Smooth muscle cell (in vitro differentiated cells): ENCODE measurements at regions not wholly inside any gene's neighbourhood (a gene's known extent, or its start where the extent isn't known, plus 50 kb on each side); places are given as distances from the start of the nearest gene placed in this dataset.

ENCODE experiments used
- DNase-seq: peaks from one replicate; lab custom pipeline; 2025; ENCODE audit not compliant: unreplicated experiment; lab: John Stamatoyannopoulos, UW
- H2AFZ ChIP-seq: fragments of 200-600 bp; sonication (generic); 2 replicates; pipeline ENCODE4 v1.6.0; 2016; ENCODE audit warnings: antibody characterized with exemption, low read depth, mild to moderate bottlenecking
- H3F3A ChIP-seq: fragments of 200-600 bp; sonication (generic); 2 replicates; pipeline ENCODE4 v1.6.0; 2017; ENCODE audit warnings: antibody characterized with exemption, low read depth
- H3K27ac ChIP-seq: fragments of 200-600 bp; sonication (generic); 2 replicates; pipeline ENCODE4 v1.5.1; 2016; ENCODE audit warnings: low read depth, mild to moderate bottlenecking
- H3K27me3 ChIP-seq: fragments of 200-600 bp; sonication (generic); 2 replicates; pipeline ENCODE4 v1.6.1; 2016; ENCODE audit warnings: low read depth, mild to moderate bottlenecking
- H3K36me3 ChIP-seq: fragments of 200-600 bp; sonication (generic); 2 replicates; pipeline ENCODE4 v1.5.1; 2016; ENCODE audit warnings: low read depth
- H3K4me1 ChIP-seq: fragments of 200-600 bp; sonication (generic); 2 replicates; pipeline ENCODE4 v1.5.1; 2016; ENCODE audit warnings: low read depth
- H3K4me2 ChIP-seq: fragments of 200-600 bp; sonication (generic); 2 replicates; pipeline ENCODE4 v1.6.0; 2016; ENCODE audit warnings: mild to moderate bottlenecking
- H3K4me3 ChIP-seq: fragments of 200-600 bp; sonication (generic); 2 replicates; pipeline ENCODE4 v1.5.1; 2016; ENCODE audit warnings: mild to moderate bottlenecking
- H3K79me2 ChIP-seq: fragments of 200-600 bp; sonication (generic); 2 replicates; pipeline ENCODE4 v1.6.0; 2016; ENCODE audit warnings: low read depth, mild to moderate bottlenecking
- H3K9ac ChIP-seq: fragments of 200-600 bp; sonication (generic); 2 replicates; pipeline ENCODE4 v1.6.0; 2016; ENCODE audit warnings: low read depth
- H3K9me3 ChIP-seq: fragments of 200-600 bp; sonication (generic); replicated peaks from 2 replicates; pipeline ENCODE4 v1.5.1; 2016; ENCODE audit warnings: low read depth
- H4K20me1 ChIP-seq: fragments of 200-600 bp; sonication (generic); 2 replicates; pipeline ENCODE4 v1.6.0; 2016; ENCODE audit warnings: low read depth
- CTCF ChIP-seq: fragments of 200-600 bp; sonication (generic); IDR thresholded peaks from 2 replicates; pipeline ENCODE4 v1.5.1; 2017; ENCODE audit warnings: borderline replicate concordance, mild to moderate bottlenecking, antibody characterized with exemption; ENCODE audit not compliant: insufficient read depth, poor library complexity, severe bottlenecking
- whole genome bisulfite sequencing: methylation state at CpG from one replicate; pipeline ENCODE4 v1.1.7; 2016; ENCODE audit warnings: low lambda C conversion rate; 5-methylcytosine and 5-hydroxymethylcytosine counted together

DNA sequence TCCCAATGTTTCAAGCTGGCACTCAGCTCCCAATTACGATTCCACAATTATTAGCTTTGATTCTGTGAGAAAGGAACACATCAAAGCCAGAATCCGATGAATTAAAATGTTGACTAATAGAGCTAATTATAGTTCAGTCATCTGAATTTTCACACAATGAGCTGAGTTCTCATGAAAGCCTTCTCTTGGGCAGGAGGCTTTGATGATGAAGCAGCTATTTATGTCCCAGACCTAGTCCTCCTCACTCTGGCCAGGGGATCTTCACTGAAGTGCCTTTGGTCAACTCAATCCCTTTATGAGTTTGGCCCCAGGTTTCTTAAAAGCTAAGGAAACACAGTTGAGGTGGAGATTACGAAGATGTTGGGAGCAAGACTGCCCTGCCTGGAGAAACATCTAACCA is 74.7 kb upstream of the PPM1B start:
- Histone ChIP-seq H3K36me3 (no peaks in the 10 kb centered on the region), H3K79me2 (no peaks in the 10 kb centered on the region), H4K20me1 (no peaks in the 10 kb centered on the region), H3K27me3 (no peaks in the 10 kb centered on the region), H3K9me3 (no peaks in the 10 kb centered on the region), H3K9ac (no peak overlapping the region), H2AFZ (no peak overlapping the region), H3K4me2 (no peak overlapping the region), H3K4me1 (no peaks in the 10 kb centered on the region), H3F3A (no peaks in the 10 kb centered on the region), H3K27ac (no peak overlapping the region), H3K4me3 (no peak overlapping the region)
- TF ChIP-seq CTCF = no peak
- WGBS = 95% methylated on average over 3 of the region's 3 CpGs
- no peak for DNase-seq

GRCh38 chr2:44097322-44097907 is 71.3 kb upstream of the PPM1B start:
- Histone ChIP-seq H2AFZ (no peak overlapping the region), H3K27me3 (no peaks in the 10 kb centered on the region), H3K79me2 (no peaks in the 10 kb centered on the region), H3K4me1 (no peaks in the 10 kb centered on the region), H3K36me3 (no peaks in the 10 kb centered on the region), H4K20me1 (no peaks in the 10 kb centered on the region), H3K4me3 (no peak overlapping the region), H3K4me2 (no peak overlapping the region), H3K27ac (no peak overlapping the region), H3K9me3 (no peaks in the 10 kb centered on the region), H3F3A (no peaks in the 10 kb centered on the region), H3K9ac (no peak overlapping the region)
- no peak for DNase-seq
- TF ChIP-seq CTCF = no peak
- 92% methylated on average over 6 of the region's 6 CpGs for WGBS

DNA sequence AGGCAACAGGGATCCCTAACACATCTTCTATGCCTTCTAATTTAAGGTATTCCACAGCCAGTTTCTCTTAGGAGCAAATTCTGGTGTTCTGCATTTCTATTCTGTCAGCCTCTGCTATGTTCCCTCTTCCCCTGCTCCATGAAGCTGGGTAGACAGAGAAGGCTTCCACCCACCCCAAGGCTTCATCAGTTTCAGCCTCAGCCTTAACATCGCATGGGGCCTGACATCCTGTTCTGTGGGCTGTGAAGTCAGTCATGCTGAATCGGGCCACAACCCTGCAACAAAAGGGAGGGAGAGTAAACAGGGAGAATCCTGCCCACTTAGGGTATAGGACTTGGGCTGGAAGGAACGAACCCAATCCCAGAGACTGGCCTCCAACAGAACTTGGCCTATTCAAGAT is 70.6 kb upstream of the PPM1B start:
- no peaks in the 10 kb centered on the region for H3K36me3 ChIP-seq
- no peak overlapping the region for H3K27ac ChIP-seq
- TF ChIP-seq CTCF = no peak
- H3K9ac ChIP-seq = no peak overlapping the region
- no peaks in the 10 kb centered on the region for H4K20me1 ChIP-seq
- no peak overlapping the region for H3K4me2 ChIP-seq
- no peak overlapping the region for H2AFZ ChIP-seq
- no peak overlapping the region for H3K4me3 ChIP-seq
- H3K9me3 ChIP-seq = no peaks in the 10 kb centered on the region
- H3F3A ChIP-seq = no peaks in the 10 kb centered on the region
- no peaks in the 10 kb centered on the region for H3K27me3 ChIP-seq
- H3K4me1 ChIP-seq = no peaks in the 10 kb centered on the region
- H3K79me2 ChIP-seq = no peaks in the 10 kb centered on the region
- DNase-seq = no peak
- WGBS = 87% methylated on average over 3 of the region's 3 CpGs

DNA sequence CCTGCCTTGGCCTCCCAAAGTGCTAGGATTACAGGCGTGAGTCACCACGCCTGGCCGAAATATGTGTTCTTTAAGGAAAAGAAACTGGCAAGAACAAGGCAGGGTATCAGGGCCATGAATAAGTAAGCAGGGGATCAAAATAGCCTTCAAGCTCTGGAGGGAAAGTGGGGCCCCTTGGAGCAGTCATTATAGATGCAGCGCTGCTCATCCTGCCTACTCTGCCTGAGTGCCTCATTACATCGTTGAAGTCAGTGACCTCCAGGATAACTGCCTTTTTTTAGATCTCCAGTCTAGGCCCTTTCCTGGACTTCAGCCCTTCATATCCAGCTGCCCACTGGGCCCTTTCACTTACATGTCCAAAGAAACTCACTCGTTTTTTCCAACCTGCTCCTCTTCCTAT is 69.8 kb upstream of the PPM1B start:
- H3K9ac ChIP-seq = no peak overlapping the region
- H3K27ac ChIP-seq = no peak overlapping the region
- H4K20me1 ChIP-seq = no peaks in the 10 kb centered on the region
- no peaks in the 10 kb centered on the region for H3K79me2 ChIP-seq
- no peak for DNase-seq
- H3K4me2 ChIP-seq = no peak overlapping the region
- H3K4me3 ChIP-seq = no peak overlapping the region
- H3F3A ChIP-seq = no peaks in the 10 kb centered on the region
- H3K27me3 ChIP-seq = no peaks in the 10 kb centered on the region
- 91% methylated on average over 6 of the region's 6 CpGs for WGBS
- no peaks in the 10 kb centered on the region for H3K9me3 ChIP-seq
- no peak overlapping the region for H2AFZ ChIP-seq
- no peaks in the 10 kb centered on the region for H3K4me1 ChIP-seq
- no peaks in the 10 kb centered on the region for H3K36me3 ChIP-seq
- no peak for TF ChIP-seq CTCF
